ENCODE measurements at regions not wholly inside any gene's neighbourhood (a gene's known extent, or its start where the extent isn't known, plus 50 kb on each side); places are given as distances from the start of the nearest gene placed in this dataset.

DNA sequence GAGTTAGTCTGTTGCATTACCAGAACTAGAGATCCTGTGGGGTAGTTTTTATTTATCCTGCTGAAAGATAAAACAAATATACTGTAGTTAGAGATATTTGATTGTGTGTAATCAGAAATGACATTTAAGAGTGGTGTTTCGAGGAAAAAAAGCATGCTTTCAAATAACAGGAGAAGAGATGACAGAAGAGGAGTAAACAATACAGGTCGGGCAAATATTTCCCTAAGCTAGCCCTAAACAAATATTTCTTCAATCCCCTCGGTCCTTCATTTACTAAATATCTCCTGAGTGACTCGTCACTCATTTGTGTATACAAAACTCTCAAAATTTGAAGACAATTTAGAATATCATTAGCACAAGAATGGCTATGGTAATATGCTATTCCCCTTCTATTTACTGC is 219.7 kb upstream of the FERD3L start (continued):
- TF ChIP-seq, protein P1, sequence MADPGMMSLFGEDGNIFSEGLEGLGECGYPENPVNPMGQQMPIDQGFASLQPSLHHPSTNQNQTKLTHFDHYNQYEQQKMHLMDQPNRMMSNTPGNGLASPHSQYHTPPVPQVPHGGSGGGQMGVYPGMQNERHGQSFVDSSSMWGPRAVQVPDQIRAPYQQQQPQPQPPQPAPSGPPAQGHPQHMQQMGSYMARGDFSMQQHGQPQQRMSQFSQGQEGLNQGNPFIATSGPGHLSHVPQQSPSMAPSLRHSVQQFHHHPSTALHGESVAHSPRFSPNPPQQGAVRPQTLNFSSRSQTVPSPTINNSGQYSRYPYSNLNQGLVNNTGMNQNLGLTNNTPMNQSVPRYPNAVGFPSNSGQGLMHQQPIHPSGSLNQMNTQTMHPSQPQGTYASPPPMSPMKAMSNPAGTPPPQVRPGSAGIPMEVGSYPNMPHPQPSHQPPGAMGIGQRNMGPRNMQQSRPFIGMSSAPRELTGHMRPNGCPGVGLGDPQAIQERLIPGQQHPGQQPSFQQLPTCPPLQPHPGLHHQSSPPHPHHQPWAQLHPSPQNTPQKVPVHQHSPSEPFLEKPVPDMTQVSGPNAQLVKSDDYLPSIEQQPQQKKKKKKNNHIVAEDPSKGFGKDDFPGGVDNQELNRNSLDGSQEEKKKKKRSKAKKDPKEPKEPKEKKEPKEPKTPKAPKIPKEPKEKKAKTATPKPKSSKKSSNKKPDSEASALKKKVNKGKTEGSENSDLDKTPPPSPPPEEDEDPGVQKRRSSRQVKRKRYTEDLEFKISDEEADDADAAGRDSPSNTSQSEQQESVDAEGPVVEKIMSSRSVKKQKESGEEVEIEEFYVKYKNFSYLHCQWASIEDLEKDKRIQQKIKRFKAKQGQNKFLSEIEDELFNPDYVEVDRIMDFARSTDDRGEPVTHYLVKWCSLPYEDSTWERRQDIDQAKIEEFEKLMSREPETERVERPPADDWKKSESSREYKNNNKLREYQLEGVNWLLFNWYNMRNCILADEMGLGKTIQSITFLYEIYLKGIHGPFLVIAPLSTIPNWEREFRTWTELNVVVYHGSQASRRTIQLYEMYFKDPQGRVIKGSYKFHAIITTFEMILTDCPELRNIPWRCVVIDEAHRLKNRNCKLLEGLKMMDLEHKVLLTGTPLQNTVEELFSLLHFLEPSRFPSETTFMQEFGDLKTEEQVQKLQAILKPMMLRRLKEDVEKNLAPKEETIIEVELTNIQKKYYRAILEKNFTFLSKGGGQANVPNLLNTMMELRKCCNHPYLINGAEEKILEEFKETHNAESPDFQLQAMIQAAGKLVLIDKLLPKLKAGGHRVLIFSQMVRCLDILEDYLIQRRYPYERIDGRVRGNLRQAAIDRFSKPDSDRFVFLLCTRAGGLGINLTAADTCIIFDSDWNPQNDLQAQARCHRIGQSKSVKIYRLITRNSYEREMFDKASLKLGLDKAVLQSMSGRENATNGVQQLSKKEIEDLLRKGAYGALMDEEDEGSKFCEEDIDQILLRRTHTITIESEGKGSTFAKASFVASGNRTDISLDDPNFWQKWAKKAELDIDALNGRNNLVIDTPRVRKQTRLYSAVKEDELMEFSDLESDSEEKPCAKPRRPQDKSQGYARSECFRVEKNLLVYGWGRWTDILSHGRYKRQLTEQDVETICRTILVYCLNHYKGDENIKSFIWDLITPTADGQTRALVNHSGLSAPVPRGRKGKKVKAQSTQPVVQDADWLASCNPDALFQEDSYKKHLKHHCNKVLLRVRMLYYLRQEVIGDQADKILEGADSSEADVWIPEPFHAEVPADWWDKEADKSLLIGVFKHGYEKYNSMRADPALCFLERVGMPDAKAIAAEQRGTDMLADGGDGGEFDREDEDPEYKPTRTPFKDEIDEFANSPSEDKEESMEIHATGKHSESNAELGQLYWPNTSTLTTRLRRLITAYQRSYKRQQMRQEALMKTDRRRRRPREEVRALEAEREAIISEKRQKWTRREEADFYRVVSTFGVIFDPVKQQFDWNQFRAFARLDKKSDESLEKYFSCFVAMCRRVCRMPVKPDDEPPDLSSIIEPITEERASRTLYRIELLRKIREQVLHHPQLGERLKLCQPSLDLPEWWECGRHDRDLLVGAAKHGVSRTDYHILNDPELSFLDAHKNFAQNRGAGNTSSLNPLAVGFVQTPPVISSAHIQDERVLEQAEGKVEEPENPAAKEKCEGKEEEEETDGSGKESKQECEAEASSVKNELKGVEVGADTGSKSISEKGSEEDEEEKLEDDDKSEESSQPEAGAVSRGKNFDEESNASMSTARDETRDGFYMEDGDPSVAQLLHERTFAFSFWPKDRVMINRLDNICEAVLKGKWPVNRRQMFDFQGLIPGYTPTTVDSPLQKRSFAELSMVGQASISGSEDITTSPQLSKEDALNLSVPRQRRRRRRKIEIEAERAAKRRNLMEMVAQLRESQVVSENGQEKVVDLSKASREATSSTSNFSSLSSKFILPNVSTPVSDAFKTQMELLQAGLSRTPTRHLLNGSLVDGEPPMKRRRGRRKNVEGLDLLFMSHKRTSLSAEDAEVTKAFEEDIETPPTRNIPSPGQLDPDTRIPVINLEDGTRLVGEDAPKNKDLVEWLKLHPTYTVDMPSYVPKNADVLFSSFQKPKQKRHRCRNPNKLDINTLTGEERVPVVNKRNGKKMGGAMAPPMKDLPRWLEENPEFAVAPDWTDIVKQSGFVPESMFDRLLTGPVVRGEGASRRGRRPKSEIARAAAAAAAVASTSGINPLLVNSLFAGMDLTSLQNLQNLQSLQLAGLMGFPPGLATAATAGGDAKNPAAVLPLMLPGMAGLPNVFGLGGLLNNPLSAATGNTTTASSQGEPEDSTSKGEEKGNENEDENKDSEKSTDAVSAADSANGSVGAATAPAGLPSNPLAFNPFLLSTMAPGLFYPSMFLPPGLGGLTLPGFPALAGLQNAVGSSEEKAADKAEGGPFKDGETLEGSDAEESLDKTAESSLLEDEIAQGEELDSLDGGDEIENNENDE (IDR thresholded peaks at IDR 0.05; ENCODE audit: insufficient replicate concordance, low read length), result no peak
- TF ChIP-seq CHD2 (IDR thresholded peaks at IDR 0.05; ENCODE audit: low read length), result no peak
- TF ChIP-seq SUZ12 (IDR thresholded peaks at IDR 0.05; ENCODE audit: low read length), result no peak
- TF ChIP-seq, protein P2, sequence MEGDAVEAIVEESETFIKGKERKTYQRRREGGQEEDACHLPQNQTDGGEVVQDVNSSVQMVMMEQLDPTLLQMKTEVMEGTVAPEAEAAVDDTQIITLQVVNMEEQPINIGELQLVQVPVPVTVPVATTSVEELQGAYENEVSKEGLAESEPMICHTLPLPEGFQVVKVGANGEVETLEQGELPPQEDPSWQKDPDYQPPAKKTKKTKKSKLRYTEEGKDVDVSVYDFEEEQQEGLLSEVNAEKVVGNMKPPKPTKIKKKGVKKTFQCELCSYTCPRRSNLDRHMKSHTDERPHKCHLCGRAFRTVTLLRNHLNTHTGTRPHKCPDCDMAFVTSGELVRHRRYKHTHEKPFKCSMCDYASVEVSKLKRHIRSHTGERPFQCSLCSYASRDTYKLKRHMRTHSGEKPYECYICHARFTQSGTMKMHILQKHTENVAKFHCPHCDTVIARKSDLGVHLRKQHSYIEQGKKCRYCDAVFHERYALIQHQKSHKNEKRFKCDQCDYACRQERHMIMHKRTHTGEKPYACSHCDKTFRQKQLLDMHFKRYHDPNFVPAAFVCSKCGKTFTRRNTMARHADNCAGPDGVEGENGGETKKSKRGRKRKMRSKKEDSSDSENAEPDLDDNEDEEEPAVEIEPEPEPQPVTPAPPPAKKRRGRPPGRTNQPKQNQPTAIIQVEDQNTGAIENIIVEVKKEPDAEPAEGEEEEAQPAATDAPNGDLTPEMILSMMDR (IDR thresholded peaks at IDR 0.05; ENCODE audit: control extremely low read depth in 1 of 3, insufficient read depth in 1 of 3, low read depth in 1 of 3, low read length in 3 of 3), result no peak
- no peak for TF ChIP-seq TBP (IDR thresholded peaks at IDR 0.05; ENCODE audit: low read depth, low read length)
- no peak for TF ChIP-seq RNF2 (IDR thresholded peaks at IDR 0.05; ENCODE audit: borderline replicate concordance, low read depth, low read length, missing control alignments, poor library complexity, severe bottlenecking)
- no peak for TF ChIP-seq SRF (IDR thresholded peaks at IDR 0.05; ENCODE audit: low read depth, low read length)
- no peak for TF ChIP-seq RFX5 (IDR thresholded peaks at IDR 0.05; ENCODE audit: borderline replicate concordance, low read depth, low read length)
- TF ChIP-seq TAF7 (optimal IDR thresholded peaks at IDR 0.05; ENCODE audit: borderline replicate concordance, low read depth, low read length), result no peak

All from H1 (cell line).